SK-N-DZ (cell line): ENCODE measurements at regions not wholly inside any gene's neighbourhood (a gene's known extent, or its start where the extent isn't known, plus 50 kb on each side); places are given as distances from the start of the nearest gene placed in this dataset.

Source experiments
- DNase-seq: peaks from one replicate; pipeline ENCODE4 v3.0.0-alpha.2; 2015; ENCODE audit warnings: low spot score

DNA sequence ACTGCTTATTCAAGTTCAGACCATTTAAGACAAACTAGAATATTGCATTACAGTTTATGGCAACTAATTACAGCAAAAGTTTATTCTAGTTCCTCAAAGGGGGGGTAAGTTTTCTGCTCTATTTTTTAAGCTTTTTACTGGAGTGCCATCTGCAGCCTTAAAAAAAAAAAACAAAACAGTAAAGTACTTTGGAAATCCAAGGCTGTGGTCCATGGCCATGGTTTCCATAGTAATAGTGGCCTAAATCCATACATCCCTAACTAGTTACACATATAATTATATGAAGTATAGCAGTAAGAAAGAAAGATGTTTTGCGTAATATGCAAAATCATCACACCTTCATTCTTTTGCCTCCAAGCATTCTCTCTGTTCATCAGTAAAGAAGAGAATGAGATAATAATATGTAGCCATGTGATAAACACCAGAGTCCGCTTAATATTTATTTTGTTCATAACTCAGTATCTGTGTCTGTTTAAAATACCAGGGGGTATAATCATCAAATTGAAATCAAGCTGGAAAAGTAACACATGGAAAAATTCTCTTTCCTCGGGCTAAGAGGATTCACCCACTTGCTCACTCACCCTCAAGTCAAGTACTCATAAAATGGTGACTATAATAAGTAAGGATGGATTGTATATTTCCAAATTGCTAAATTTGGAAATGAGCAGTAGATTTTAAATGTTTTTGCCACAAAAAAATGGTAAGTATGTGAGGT lies 301.1 kb upstream of the RND3 start:
- DNase-seq = no peak

DNA sequence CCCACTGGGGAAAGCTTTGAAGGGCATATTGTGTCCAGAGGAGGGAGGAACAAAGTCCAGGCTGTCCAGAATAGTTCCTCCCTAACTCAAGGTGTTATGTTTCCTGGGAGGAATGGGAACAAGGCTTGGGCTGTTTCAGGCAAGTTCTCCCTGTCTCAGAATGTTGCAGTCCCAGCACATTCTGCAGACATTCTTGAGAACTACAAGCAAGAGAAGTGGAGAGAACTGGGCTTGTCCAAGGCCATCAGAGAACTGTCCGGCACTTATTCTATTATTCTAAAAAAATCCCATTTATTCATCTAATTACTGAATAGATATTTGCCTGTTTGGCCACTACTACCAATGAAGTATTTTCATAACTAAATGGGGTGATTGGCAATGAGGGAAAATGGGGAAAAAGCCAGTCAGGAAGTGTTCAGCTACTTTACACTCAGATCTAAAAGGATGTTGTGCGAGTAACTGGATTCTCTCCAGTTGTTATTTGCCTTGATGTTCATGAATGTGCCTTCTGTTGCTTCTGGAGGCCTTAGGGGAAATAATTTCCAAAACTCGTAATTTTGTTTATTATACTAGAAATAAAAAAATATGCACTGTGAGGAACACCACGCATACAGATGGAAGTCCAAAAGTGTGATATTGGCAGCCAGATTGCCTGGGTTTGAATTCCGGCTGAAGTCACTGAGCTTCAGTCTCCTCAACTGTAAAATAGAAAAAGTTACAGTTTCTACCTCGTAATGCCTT lies 300.1 kb upstream of the RND3 start:
- DNase-seq = no peak

- no peak for DNase-seq
Measured at GRCh38 chr2:150784389-150784788, 296.9 kb upstream of the RND3 start.

GRCh38 chr2:150783896-150784295 lies 296.4 kb upstream of the RND3 start:
- DNase-seq = no peak

DNA sequence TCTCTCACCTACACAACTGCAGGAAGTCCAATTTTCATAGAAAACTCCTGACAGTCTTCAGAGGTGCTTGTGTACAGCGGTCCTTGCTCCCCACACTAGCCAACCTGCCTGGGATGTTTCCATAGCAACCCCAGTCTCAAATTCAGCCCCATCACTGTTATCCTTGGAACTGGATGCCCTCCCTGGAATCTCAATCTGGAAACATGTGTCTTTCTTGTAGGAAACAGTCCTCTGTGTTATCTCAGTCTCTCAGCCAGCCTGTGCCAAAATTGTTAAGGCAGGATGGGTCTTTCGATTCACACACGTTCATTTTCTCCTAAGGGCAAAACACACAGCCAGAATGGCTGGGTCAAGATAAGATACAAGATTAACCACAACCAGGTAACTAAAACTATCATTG lies 295.5 kb upstream of the RND3 start:
- DNase-seq = no peak

DNA sequence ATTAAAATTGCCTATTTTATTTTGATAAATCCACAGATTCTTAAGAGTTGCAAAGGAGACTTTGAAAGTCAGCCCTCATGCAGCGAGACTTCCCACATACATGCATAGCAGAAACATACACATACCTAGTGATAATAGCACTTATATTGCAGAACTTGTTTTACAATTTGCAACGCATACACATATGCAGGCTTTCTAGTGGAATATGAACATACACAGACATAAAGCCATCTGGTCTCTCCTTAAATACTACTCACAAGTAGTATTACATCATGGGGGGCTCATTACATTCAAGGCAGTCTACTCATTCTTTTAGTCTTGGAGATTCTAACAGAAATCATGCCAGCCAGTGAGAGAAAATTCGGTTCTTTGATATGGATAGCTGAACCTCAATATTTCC lies 295.1 kb upstream of the RND3 start:
- DNase-seq = no peak

DNA sequence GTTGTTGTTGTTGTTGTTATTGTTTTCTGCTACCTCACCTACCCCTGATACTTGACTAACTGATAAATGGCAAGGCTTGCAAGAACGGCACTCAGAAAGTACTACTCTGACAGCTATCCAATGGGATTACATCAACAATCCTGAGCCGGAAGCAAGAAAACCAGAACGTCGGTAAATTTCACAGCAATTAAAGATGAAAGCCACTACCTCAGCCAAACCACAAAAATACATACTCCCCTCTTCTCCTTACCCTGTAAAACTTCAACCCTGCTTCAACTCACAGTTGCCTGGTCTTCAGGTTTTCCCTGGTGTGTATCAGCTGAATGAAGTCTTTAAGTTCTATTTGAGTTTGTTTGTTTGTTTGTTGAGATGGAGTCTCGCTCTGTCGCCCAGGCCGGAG lies 293.7 kb upstream of the RND3 start:
- DNase-seq = no peak

- no peak for DNase-seq
Measured at GRCh38 chr2:150778828-150779227, 291.4 kb upstream of the RND3 start.

GRCh38 chr2:150769421-150769820 lies 282.0 kb upstream of the RND3 start:
- DNase-seq = no peak

DNA sequence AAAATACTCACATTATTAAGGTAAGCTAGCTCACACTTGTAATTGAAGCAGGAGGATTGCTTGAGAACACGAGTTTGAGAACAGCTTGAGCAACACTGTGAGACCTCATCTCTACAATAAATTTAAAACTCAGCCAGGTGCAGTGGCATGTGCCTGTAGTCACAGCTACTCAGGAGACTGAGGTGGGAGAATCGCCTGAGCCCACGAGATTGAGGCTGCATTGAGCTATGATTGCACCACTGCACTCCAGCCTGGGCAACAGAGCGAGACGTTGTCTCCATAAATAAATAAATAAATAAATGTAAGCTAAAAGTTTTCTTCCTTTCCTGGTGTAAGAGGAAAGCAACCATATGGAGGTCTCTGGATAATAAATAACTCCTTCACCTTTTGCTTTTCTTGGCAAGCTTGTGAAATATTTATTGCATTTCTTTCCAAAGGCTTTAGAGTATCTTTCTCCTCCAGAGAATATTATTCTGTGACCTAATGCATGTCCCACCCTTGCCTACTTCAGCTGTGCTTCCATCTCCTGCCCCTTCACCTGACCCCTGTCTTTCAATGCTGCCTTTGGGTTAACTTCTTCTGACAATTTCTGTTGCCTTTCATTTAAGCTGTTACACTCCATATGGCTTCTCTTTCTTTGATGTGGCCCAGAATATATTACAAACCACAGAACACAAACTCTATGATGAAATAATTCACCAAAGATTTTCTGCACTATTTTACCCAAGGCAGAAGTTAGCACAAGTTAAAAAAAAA lies 280.7 kb upstream of the RND3 start:
- no peak for DNase-seq

GRCh38 chr2:150762571-150762970 lies 275.1 kb upstream of the RND3 start:
- no peak for DNase-seq

GRCh38 chr2:150759531-150759930 lies 272.1 kb upstream of the RND3 start:
- no peak for DNase-seq

DNA sequence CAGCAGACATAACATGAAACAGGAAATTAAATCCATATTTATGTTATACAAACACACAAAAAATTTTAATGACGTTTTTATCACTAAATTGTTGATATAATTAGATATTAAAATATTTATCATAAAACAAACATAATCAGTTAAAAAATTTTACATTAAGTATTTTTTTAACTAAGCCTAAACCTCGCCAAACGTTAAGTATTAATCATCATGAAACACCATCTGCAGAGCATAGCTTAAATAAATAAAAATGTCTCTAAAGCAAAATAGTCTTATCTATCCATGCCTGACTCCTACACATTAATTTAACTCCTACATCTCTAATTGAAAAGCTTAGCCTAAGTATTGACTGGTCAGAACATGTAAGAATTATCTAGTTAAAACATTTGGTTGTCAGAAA lies 271.6 kb upstream of the RND3 start:
- DNase-seq = no peak

DNA sequence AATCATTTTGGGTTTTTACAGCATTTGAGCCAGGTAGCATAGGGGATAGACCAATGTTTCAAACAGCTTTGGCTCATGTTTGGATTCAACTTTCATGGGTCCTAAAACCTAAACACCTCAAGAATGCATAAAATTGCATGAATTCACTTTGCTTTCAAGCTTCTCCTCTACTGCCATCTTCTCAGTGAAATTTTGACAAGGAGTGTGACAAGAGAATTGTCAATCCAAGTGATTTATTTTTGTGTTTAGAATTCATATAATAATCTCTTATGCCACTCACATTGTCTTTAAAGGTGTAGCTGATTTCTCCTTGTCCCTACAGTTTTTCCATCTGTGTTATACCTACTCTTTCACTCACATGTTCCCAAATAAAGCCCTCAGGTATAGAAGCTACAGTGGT lies 264.8 kb upstream of the RND3 start:
- no peak for DNase-seq

- DNase-seq = no peak
Measured at GRCh38 chr2:150750720-150751119, 263.3 kb upstream of the RND3 start.

DNA sequence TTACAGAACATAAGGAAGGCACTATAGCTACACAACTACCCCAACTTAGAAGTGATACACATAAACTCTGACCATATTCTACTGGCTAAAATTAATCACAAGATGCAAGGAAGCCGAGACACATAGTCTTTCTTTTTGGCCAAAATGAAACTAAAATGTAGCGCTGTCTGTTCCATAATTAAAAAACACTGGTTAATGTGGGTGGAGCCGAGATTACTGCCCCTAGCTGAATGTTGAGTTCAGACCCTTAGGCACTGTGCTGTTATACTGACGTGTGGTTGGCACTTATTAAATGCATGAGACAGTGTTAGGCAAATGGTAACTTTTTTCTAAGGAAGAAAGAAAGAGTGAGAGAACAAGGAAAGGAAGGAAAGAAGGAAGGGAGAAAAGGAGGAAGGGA lies 254.6 kb upstream of the RND3 start:
- DNase-seq = no peak

DNA sequence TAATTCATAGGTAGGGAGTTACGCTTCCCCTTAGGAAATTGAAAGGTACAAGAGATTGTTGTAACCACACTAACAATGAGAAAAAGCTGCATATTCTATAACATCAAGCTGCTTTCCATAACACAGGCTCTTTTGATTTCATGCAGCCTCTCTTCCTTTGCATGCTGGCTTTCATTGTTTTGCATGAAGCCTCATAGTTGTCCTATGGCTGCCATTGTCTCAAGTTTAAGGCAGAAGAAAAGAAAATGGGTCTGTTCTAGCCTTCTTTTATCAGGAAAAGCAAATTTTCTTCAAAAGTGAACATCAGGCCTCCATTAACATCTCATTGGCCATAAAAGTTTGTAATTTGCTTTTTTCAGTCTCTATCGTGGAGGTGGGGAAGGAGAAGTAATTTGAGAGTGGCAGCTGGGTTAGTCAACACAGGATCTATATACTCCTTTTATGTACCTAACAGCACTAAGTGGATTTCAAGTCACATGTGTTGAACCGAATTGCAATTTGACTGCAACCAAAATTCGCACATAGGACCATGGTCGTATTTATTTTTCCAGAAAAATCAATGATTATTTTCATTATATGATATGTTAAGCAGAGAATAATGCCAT lies 248.5 kb upstream of the RND3 start:
- no peak for DNase-seq

DNA sequence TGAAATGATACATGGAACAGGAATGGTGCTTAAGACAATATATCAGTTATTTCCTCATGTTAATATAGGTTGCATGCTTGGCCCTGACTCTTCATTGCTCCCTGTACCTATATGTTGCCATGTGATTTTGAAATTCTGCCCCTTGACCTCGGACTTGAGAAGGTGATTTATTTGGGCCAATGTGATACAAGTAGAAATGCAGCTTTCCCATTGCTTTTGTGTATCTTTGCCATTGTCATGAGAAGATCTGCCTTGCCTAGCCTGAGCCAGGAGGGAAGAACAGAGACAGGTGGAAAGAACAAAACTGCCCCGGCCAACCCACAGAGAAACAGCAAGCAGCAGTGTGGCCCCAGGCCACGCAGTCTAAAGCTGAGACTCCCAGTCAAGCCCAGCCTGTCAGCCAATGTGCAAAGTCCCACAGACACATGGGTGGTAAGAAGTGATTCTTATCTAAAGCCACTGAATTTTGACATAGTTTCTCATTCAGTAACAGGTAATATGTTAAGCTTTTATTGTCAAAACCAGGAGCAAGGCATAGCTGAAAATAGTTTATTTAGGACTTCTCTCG lies 245.7 kb upstream of the RND3 start:
- DNase-seq = no peak

DNA sequence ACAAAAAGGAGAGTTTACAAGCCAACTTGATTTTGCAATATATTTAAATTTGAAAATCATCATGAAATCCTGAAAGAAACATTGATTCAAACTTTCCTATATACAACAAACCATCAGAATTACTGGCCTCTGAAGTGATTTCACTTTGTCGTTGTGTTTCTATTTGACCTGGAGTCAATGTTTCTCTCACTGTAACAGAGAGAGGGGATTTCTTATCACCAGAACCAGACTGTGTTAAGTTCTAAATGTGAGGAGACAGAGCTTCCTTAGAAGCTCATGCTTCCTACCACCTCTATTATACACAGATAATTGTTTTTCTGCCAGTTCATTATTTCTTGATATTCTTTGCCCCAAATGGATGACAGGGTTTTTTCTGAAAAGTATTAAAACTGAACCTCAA lies 245.0 kb upstream of the RND3 start:
- no peak for DNase-seq

DNA sequence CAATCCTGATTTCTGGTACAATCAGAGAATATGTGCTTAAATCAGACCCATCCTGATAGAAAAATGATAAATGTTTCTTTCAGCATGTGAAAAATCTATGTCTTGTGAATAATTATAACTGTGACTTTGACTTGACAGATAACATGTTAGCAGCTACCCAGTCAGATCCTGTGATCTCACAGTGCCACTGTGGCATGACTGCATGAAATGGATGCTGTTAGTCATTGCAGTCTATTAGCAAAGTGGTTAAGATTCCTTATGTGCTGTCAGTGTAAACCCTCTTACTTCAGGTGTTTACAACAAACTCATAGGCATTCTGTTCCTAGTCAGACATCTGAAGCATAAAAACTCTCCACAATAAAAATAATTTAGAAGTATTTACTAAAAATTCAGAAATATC lies 244.6 kb upstream of the RND3 start:
- DNase-seq = no peak

GRCh38 chr2:150729495-150729955 lies 242.1 kb upstream of the RND3 start:
- DNase-seq = no peak

DNA sequence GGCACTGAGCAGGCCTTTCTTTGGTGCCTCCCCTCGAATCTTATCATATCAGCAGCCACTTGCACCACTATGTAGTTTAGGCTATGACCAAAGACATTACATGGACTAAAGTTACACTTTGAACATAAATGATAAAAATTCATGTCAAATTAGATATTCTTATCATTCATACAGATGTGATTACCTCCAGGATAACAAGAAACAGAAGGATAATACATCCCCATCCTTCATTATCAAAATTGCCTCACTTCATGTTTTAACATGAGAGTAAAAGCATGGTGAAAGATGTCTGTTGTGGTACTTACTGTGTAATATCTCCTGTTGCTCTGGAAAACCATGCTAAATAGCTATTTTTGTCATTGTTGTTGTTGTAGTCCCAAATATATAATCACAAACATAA lies 230.8 kb upstream of the RND3 start:
- no peak for DNase-seq
